Prostate gland (tissue), 2 donors: ENCODE measurements at regions not wholly inside any gene's neighbourhood (a gene's known extent, or its start where the extent isn't known, plus 50 kb on each side); places are given as distances from the start of the nearest gene placed in this dataset.
"Not testable (repeated sequence)": the region's sequence is repeated elsewhere in the genome, so short reads cannot be mapped to it uniquely, and the experiment has no call there.

ENCODE experiments used
- DNase-seq: peaks from one replicate; pipeline ENCODE4 v3.0.0-alpha.2; 2019; ENCODE audit warnings: low spot score
- H3K27ac ChIP-seq, 2 donors: fragments of 200-600 bp; sonication (generic); 2 replicates each; pipeline ENCODE4 v1.5.1; 2017 to 2019
- H3K27me3 ChIP-seq: fragments of 200-600 bp; sonication (generic); replicated peaks from 2 replicates; pipeline ENCODE4 v1.5.1; 2019; ENCODE audit not compliant: insufficient read depth
- H3K36me3 ChIP-seq, 2 donors: fragments of 200-600 bp; sonication (generic); 1 replicate in 1 of 2; 2 replicates in 1 of 2; pipeline versions ENCODE4 v1.5.1 to v1.8.1; 2017 to 2019
- H3K4me1 ChIP-seq: fragments of 200-600 bp; sonication (generic); replicated peaks from 2 replicates; pipeline ENCODE4 v1.5.1; 2019
- H3K4me3 ChIP-seq, 2 donors: fragments of 200-600 bp; sonication (generic); 2 replicates each; pipeline ENCODE4 v1.5.1; 2017 to 2019
- H3K9me3 ChIP-seq: fragments of 200-600 bp; sonication (generic); 2 replicates; pipeline ENCODE4 v1.5.1; 2017
- POLR2A ChIP-seq: fragments of 450-650 bp; IDR thresholded peaks from one replicate; pipeline ENCODE4 v1.6.1; 2016; ENCODE audit warnings: antibody characterized with exemption, mild to moderate bottlenecking
- POLR2AphosphoS5 ChIP-seq: sonication (generic); formaldehyde crosslinking; IDR thresholded peaks from one replicate; pipeline ENCODE4 v1.6.1; 2017; ENCODE audit warnings: antibody characterized with exemption
- WGBS: methylation state at CpG from one replicate; pipeline ENCODE4 v1.1.5; 2018; 5-methylcytosine and 5-hydroxymethylcytosine counted together
- intact Hi-C: fragments of 100-400 bp; cut with DNase I; formaldehyde crosslinking; loops from one replicate; pipeline ENCODE4 v1.14.2; 2022
- TF ChIP-seq, protein P1 (sequence below), 4 experiments: fragments of 200-600 bp in 2 of 4; fragments of 450-650 bp in 2 of 4; sonication (generic) in 2 of 4; IDR thresholded peaks; 1 replicate in 3 of 4; 2 replicates in 1 of 4; pipeline ENCODE4 v1.5.1; 2016 to 2019; ENCODE audit warnings: antibody characterized with exemption in 4 of 4, mild to moderate bottlenecking in 2 of 4, moderate library complexity in 2 of 4

DNA sequence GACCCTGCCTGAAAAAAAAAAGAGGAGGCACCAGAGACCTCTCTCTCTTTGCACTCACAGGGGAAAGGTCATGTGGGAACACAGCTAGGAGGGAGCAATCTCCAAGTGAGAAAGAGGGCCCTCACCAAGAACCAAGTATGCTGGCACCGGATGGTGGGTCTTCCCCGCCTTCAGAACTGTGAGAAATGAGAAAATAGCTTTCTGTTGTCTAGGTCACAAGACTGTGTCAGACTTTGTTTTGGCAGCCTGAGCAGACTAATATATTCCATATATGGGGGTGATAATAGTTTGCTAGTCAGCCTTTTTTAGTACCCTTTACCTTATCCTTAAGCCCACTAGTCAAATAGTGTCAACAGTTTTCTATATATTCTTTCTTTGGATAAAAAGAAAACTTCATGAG is 193.0 kb downstream of the TRIML1 start:
- intact Hi-C loops = no loop called here
- Histone ChIP-seq H3K36me3 (no peaks in the 10 kb centered on the region), H3K9me3 (no peaks in the 10 kb centered on the region), H3K27ac (no peak overlapping the region), H3K27me3 (no peaks in the 10 kb centered on the region), H3K4me1 (no peaks in the 10 kb centered on the region), H3K4me3 (no peak overlapping the region)
- 82% methylated on average over 2 of the region's 2 CpGs for WGBS
- no peak for DNase-seq
- TF ChIP-seq POLR2A (no peak), POLR2AphosphoS5 (no peak)
- TF ChIP-seq, protein P1, sequence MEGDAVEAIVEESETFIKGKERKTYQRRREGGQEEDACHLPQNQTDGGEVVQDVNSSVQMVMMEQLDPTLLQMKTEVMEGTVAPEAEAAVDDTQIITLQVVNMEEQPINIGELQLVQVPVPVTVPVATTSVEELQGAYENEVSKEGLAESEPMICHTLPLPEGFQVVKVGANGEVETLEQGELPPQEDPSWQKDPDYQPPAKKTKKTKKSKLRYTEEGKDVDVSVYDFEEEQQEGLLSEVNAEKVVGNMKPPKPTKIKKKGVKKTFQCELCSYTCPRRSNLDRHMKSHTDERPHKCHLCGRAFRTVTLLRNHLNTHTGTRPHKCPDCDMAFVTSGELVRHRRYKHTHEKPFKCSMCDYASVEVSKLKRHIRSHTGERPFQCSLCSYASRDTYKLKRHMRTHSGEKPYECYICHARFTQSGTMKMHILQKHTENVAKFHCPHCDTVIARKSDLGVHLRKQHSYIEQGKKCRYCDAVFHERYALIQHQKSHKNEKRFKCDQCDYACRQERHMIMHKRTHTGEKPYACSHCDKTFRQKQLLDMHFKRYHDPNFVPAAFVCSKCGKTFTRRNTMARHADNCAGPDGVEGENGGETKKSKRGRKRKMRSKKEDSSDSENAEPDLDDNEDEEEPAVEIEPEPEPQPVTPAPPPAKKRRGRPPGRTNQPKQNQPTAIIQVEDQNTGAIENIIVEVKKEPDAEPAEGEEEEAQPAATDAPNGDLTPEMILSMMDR (IDR thresholded peaks at IDR 0.05) = no peak

DNA sequence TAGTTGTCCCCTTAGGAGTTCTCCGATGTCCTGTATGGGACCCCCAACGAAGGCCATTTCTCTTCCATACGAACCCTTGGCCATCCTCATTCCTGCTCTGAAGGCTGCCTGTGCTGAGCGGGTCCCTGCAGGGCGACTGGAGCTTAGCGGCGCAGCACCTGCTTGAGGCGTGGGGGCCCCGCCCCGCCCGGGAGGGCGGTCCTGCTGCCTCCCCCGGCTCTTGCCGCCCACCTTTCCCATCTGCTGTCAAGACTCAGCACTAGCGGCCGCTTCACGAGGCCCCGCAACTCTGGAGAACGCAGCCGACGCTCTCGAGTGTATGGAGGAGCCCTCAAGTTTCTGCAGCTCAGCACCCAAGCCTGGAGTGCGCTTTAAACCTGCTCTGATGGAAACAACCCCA is 197.7 kb downstream of the TRIML1 start:
- Histone ChIP-seq H3K4me3 (no peak overlapping the region), H3K9me3 (no peaks in the 10 kb centered on the region)
- 96% methylated on average over 23 of the region's 23 CpGs for WGBS

DNA sequence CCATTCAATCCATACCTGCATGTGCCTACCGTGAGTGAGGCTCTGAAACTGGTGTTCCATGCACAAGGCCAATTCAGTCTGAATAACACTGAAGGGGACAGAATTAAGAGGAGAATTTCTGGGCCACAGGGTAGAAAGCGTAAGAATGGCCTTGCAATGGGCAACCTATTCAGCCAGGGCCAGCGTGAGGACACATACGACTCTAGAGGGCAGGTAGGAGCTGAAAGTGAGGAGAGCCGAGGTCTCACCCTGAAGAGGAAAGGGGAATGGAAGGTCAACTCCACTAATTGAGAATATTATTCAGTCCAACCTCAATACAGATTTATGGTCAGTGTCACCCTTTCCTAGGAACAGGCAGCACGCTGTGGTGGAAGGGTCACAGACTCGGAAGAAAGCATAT is 202.2 kb downstream of the TRIML1 start:
- WGBS = 89% methylated on average over 7 of the region's 7 CpGs
- H3K27me3 ChIP-seq = no peaks in the 10 kb centered on the region
- no peaks in the 10 kb centered on the region for H3K9me3 ChIP-seq
- H3K4me3 ChIP-seq = no peak overlapping the region
- no peaks in the 10 kb centered on the region for H3K4me1 ChIP-seq
- no peak for DNase-seq
- H3K27ac ChIP-seq = no peak overlapping the region
- no peaks in the 10 kb centered on the region for H3K36me3 ChIP-seq
- TF ChIP-seq POLR2AphosphoS5 (no peak), POLR2A (no peak)
- TF ChIP-seq, protein P1 (IDR thresholded peaks at IDR 0.05) = no peak
- intact Hi-C loops = no loop called here

More for the DNA sequence above, 197.7 kb downstream of the TRIML1 start:
- Histone ChIP-seq H3K27me3 (no peaks in the 10 kb centered on the region), H3K4me1 (no peaks in the 10 kb centered on the region), H3K36me3 (no peaks in the 10 kb centered on the region), H3K27ac (no peak overlapping the region)
- DNase-seq = no peak
- TF ChIP-seq POLR2AphosphoS5 (no peak), POLR2A (no peak)
- TF ChIP-seq, protein P1 (IDR thresholded peaks at IDR 0.05) = no peak
- intact Hi-C loops = no loop called here

DNA sequence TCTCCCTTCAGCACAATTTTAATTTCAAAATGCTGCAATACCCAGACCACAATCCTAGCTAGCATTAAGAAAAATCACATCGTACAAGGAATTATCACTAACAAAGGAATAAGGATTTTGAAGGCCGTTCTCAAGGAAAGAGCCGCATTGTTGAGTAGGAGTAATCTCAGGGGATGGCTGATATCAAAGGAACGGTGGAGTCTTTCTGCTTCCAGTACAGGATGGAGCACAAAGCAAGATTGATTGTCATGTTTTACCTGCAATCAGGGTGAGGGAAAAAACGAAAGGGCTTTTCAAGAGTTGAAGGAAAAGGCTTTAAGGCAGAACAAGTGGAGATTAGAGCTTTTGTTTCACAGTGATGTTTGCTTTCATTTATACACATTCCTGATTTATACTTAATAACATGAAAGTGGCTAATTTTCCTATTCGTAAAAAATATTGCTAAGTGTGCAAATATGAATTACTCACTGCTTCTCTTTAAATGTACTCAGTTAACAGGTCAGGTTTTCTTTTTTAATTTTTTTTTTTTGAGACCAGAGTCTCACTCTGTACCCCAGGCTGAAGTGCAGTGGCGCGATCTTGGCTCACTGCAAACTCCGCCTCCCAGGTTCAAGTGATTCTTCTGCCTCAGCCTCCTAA is 207.0 kb downstream of the TRIML1 start:
- Histone ChIP-seq H3K27ac (no peak overlapping the region), H3K4me3 (no peak overlapping the region), H3K36me3 (no peaks in the 10 kb centered on the region), H3K4me1 (no peaks in the 10 kb centered on the region), H3K9me3 (no peaks in the 10 kb centered on the region), H3K27me3 (no peaks in the 10 kb centered on the region)
- no peak for DNase-seq
- 82% methylated on average over 9 of the region's 9 CpGs for WGBS
- intact Hi-C loops = no loop called here
- TF ChIP-seq, protein P1 (IDR thresholded peaks at IDR 0.05) = no peak
- TF ChIP-seq POLR2A (no peak), POLR2AphosphoS5 (no peak)

DNA sequence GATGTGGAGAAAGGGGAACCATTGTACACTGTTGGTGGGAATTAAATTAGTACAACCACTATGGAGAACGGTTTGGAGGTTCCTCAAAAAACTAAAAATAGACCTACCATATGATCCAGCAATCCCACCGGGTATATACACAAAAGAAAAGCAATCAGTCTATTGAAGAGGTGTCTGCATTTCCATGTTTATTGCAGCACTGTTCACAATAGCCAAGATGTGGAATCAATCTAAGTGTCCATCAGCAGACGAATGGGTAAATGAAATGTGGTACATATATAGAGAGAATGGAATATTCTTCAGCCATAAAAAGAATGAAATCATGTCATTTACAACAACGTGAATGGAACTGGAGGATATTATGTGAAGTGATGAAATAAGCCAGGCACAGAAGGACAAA is 208.1 kb downstream of the TRIML1 start:
- DNase-seq = no peak
- Histone ChIP-seq H3K4me1 (no peaks in the 10 kb centered on the region), H3K36me3 (no peaks in the 10 kb centered on the region), H3K4me3 (no peak overlapping the region), H3K27ac (no peak overlapping the region), H3K9me3 (no peaks in the 10 kb centered on the region), H3K27me3 (no peaks in the 10 kb centered on the region)
- 79% methylated on average over 4 of the region's 4 CpGs for WGBS
- TF ChIP-seq POLR2A (no peak), POLR2AphosphoS5 (no peak)
- TF ChIP-seq, protein P1 (IDR thresholded peaks at IDR 0.05) = no peak
- intact Hi-C loops = no loop called here

DNA sequence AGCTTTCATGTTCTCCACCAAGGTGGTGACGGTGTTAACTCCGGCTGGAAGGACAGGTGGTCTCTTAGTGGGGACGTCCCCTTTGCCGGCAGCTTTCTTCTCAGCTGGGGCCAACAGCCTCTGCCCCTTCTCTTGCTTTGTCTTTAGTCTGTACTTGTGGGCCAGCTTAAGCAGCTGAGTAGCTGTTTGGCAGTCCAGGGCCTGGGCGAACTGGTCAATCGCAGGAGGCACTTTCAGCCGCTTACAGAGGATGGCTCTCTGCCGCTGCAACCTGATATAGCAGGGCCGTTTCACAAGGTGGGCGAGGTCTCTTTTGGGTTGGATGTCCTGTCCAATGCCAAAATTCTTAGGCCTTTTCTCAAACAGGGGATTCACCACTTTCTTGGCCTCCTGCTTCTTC is 210.3 kb downstream of the TRIML1 start:
- H3K36me3 ChIP-seq, H3K27ac ChIP-seq, H3K9me3 ChIP-seq, H3K4me1 ChIP-seq, DNase-seq, H3K4me3 ChIP-seq, intact Hi-C loops, H3K27me3 ChIP-seq: not testable (repeated sequence)
- WGBS = 91% methylated on average over 10 of the region's 10 CpGs
